ENCODE measurements at regions not wholly inside any gene's neighbourhood (a gene's known extent, or its start where the extent isn't known, plus 50 kb on each side); places are given as distances from the start of the nearest gene placed in this dataset.

GRCh38 chr4:11268149-11268548 lies 160.5 kb downstream of the HS3ST1 start:
- no peak overlapping the region for H3K4me2 ChIP-seq (ENCODE audit: insufficient read depth, low read length)
- H4K20me1 ChIP-seq (ENCODE audit: insufficient read depth, low read length) = no peaks in the 10 kb centered on the region
- DNase-seq = no peak
- no peaks in the 10 kb centered on the region for H3K27me3 ChIP-seq (ENCODE audit: insufficient read depth, low read length, poor library complexity)
- no peak overlapping the region for H3K4me3 ChIP-seq (ENCODE audit: low read depth in 1 of 2, low read length in 2 of 2)
- H3K36me3 ChIP-seq (ENCODE audit: insufficient read depth, low read length) = no peaks in the 10 kb centered on the region
- H3K9ac ChIP-seq (ENCODE audit: low read depth, low read length) = no peak overlapping the region
- H3K27ac ChIP-seq (ENCODE audit: low read length) = no peak overlapping the region
- no peak for ATAC-seq (ENCODE audit: insufficient read depth, low read depth)
- TF ChIP-seq CTCF (IDR thresholded peaks at IDR 0.05; ENCODE audit: borderline replicate concordance, extremely low read depth, low read length, poor library complexity, severe bottlenecking) (no peak), EZH2 (IDR thresholded peaks at IDR 0.05; ENCODE audit: borderline replicate concordance, low read depth, low read length, severe bottlenecking) (no peak)
- H3K9me3 ChIP-seq (ENCODE audit: insufficient read depth, low read length, severe bottlenecking) = no peaks in the 10 kb centered on the region
- H2AFZ ChIP-seq (ENCODE audit: low read depth, low read length) = no peak overlapping the region
- no peaks in the 10 kb centered on the region for H3K4me1 ChIP-seq (ENCODE audit: insufficient read depth, low read length)
- H3K79me2 ChIP-seq (ENCODE audit: insufficient read depth, low read length) = no peaks in the 10 kb centered on the region

GRCh38 chr4:11264841-11265240 lies 163.9 kb downstream of the HS3ST1 start:
- H3K4me3 ChIP-seq (ENCODE audit: low read depth in 1 of 2, low read length in 2 of 2) = no peak overlapping the region
- H3K36me3 ChIP-seq (ENCODE audit: insufficient read depth, low read length) = no peaks in the 10 kb centered on the region
- TF ChIP-seq CTCF (IDR thresholded peaks at IDR 0.05; ENCODE audit: borderline replicate concordance, extremely low read depth, low read length, poor library complexity, severe bottlenecking) = no peak
- TF ChIP-seq EZH2 (IDR thresholded peaks at IDR 0.05; ENCODE audit: borderline replicate concordance, low read depth, low read length, severe bottlenecking) = no peak
- ATAC-seq (ENCODE audit: insufficient read depth, low read depth) (no peak), DNase-seq (no peak)
- H3K79me2 ChIP-seq (ENCODE audit: insufficient read depth, low read length) = no peaks in the 10 kb centered on the region
- H3K4me2 ChIP-seq (ENCODE audit: insufficient read depth, low read length) = no peak overlapping the region
- no peak overlapping the region for H3K9ac ChIP-seq (ENCODE audit: low read depth, low read length)
- H2AFZ ChIP-seq (ENCODE audit: low read depth, low read length) = no peak overlapping the region
- H3K27me3 ChIP-seq (ENCODE audit: insufficient read depth, low read length, poor library complexity) = no peaks in the 10 kb centered on the region
- H3K9me3 ChIP-seq (ENCODE audit: insufficient read depth, low read length, severe bottlenecking) = no peaks in the 10 kb centered on the region
- no peak overlapping the region for H3K27ac ChIP-seq (ENCODE audit: low read length)
- no peaks in the 10 kb centered on the region for H4K20me1 ChIP-seq (ENCODE audit: insufficient read depth, low read length)
- no peaks in the 10 kb centered on the region for H3K4me1 ChIP-seq (ENCODE audit: insufficient read depth, low read length)

GRCh38 chr4:11264346-11264745 lies 164.3 kb downstream of the HS3ST1 start:
- Histone ChIP-seq H3K9me3 (ENCODE audit: insufficient read depth, low read length, severe bottlenecking) (no peaks in the 10 kb centered on the region), H3K9ac (ENCODE audit: low read depth, low read length) (no peak overlapping the region), H3K4me2 (ENCODE audit: insufficient read depth, low read length) (no peak overlapping the region), H3K4me1 (ENCODE audit: insufficient read depth, low read length) (no peaks in the 10 kb centered on the region), H3K27ac (ENCODE audit: low read length) (no peak overlapping the region), H3K4me3 (ENCODE audit: low read depth in 1 of 2, low read length in 2 of 2) (no peak overlapping the region), H4K20me1 (ENCODE audit: insufficient read depth, low read length) (no peaks in the 10 kb centered on the region), H3K36me3 (ENCODE audit: insufficient read depth, low read length) (no peaks in the 10 kb centered on the region), H3K79me2 (ENCODE audit: insufficient read depth, low read length) (no peaks in the 10 kb centered on the region), H2AFZ (ENCODE audit: low read depth, low read length) (no peak overlapping the region), H3K27me3 (ENCODE audit: insufficient read depth, low read length, poor library complexity) (no peaks in the 10 kb centered on the region)
- no peak for DNase-seq
- TF ChIP-seq EZH2 (IDR thresholded peaks at IDR 0.05; ENCODE audit: borderline replicate concordance, low read depth, low read length, severe bottlenecking) = no peak
- no peak for ATAC-seq (ENCODE audit: insufficient read depth, low read depth)

- Histone ChIP-seq H3K9ac (ENCODE audit: low read depth, low read length) (no peak overlapping the region), H3K27ac (ENCODE audit: low read length) (no peak overlapping the region), H3K4me3 (ENCODE audit: low read depth in 1 of 2, low read length in 2 of 2) (no peak overlapping the region), H3K79me2 (ENCODE audit: insufficient read depth, low read length) (no peaks in the 10 kb centered on the region), H4K20me1 (ENCODE audit: insufficient read depth, low read length) (no peaks in the 10 kb centered on the region), H3K9me3 (ENCODE audit: insufficient read depth, low read length, severe bottlenecking) (no peaks in the 10 kb centered on the region), H3K27me3 (ENCODE audit: insufficient read depth, low read length, poor library complexity) (no peaks in the 10 kb centered on the region), H2AFZ (ENCODE audit: low read depth, low read length) (no peak overlapping the region), H3K4me2 (ENCODE audit: insufficient read depth, low read length) (no peak overlapping the region), H3K36me3 (ENCODE audit: insufficient read depth, low read length) (no peaks in the 10 kb centered on the region), H3K4me1 (ENCODE audit: insufficient read depth, low read length) (no peaks in the 10 kb centered on the region)
- ATAC-seq (ENCODE audit: insufficient read depth, low read depth) (no peak), DNase-seq (no peak)
- no peak for TF ChIP-seq EZH2 (IDR thresholded peaks at IDR 0.05; ENCODE audit: borderline replicate concordance, low read depth, low read length, severe bottlenecking)
- no peak for TF ChIP-seq CTCF (IDR thresholded peaks at IDR 0.05; ENCODE audit: borderline replicate concordance, extremely low read depth, low read length, poor library complexity, severe bottlenecking)
Measured at GRCh38 chr4:11263208-11263607, 165.5 kb downstream of the HS3ST1 start.

Data from DND-41 (cell line).